ENCODE measurements at regions not wholly inside any gene's neighbourhood (a gene's known extent, or its start where the extent isn't known, plus 50 kb on each side); places are given as distances from the start of the nearest gene placed in this dataset.

GRCh38 chr12:124442281-124442680 is 125.1 kb downstream of the NCOR2 start:
- TF ChIP-seq CTCF (conservative IDR thresholded peaks at IDR 0.05; ENCODE audit: low read depth, low read length) (no peak), USF2 (IDR thresholded peaks at IDR 0.05; ENCODE audit: low read depth, low read length) (no peak), RFX5 (IDR thresholded peaks at IDR 0.05; ENCODE audit: low read depth, low read length) (no peak), BHLHE40 (IDR thresholded peaks at IDR 0.05; ENCODE audit: low read depth, low read length) (no peak), SMC3 (IDR thresholded peaks at IDR 0.05; ENCODE audit: low read depth, low read length) (no peak), RCOR1 (IDR thresholded peaks at IDR 0.05; ENCODE audit: insufficient replicate concordance, low read length) (no peak), POLR2A (IDR thresholded peaks at IDR 0.05; ENCODE audit: low read depth, low read length) (no peak), CEBPB (IDR thresholded peaks at IDR 0.05; ENCODE audit: low read depth, low read length) (no peak)

All from IMR-90 (cell line).